Lung microvascular endothelial cell (primary cell): ENCODE measurements at regions not wholly inside any gene's neighbourhood (a gene's known extent, or its start where the extent isn't known, plus 50 kb on each side); places are given as distances from the start of the nearest gene placed in this dataset.
"Not testable (repeated sequence)": the region's sequence is repeated elsewhere in the genome, so short reads cannot be mapped to it uniquely, and the experiment has no call there.

ENCODE experiments used
- DNase-seq, 2 donors: peaks; one replicate each; pipeline versions ENCODE4 v3.0.0 to v3.0.0-alpha.2; 2010; ENCODE audit warnings: low read depth in 2 of 2

GRCh38 chr9:31259824-31260223 lies 1124.6 kb upstream of the ACO1 start:
- no peak for DNase-seq

- DNase-seq, result no peak
Measured at GRCh38 chr9:31272456-31273295, 1111.8 kb upstream of the ACO1 start.

GRCh38 chr9:31275419-31275818 lies 1109.0 kb upstream of the ACO1 start:
- no peak for DNase-seq

GRCh38 chr9:31290731-31291130 lies 1093.7 kb upstream of the ACO1 start:
- DNase-seq, result no peak

GRCh38 chr9:31302620-31303418 lies 1081.6 kb upstream of the ACO1 start:
- no peak for DNase-seq

GRCh38 chr9:31304576-31304975 lies 1079.9 kb upstream of the ACO1 start:
- DNase-seq, result peak; percentile 74 to 92

GRCh38 chr9:31314241-31314640 lies 1070.2 kb upstream of the ACO1 start:
- peak in 1 of 2 donors; percentile 31 for DNase-seq

- no peak for DNase-seq
Measured at GRCh38 chr9:31320494-31320893, 1063.9 kb upstream of the ACO1 start.

- DNase-seq, result no peak
Measured at GRCh38 chr9:31321256-31321655, 1063.2 kb upstream of the ACO1 start.

GRCh38 chr9:31321686-31322085 lies 1062.8 kb upstream of the ACO1 start:
- no peak for DNase-seq

- peak in 1 of 2 donors; percentile 16 for DNase-seq
Measured at GRCh38 chr9:31323726-31324444, 1060.6 kb upstream of the ACO1 start.

GRCh38 chr9:31325778-31326177 lies 1058.7 kb upstream of the ACO1 start:
- no peak for DNase-seq

- DNase-seq, result not testable (repeated sequence)
Measured at GRCh38 chr9:31326883-31327282, 1057.6 kb upstream of the ACO1 start.

- DNase-seq, result peak in 1 of 2 donors; percentile 24
Measured at GRCh38 chr9:31334837-31335528, 1049.5 kb upstream of the ACO1 start.

- peak; percentile 44 to 89 for DNase-seq
Measured at GRCh38 chr9:31335529-31336234, 1048.8 kb upstream of the ACO1 start.

- DNase-seq, result peak in 1 of 2 donors; percentile 71
Measured at GRCh38 chr9:31336386-31336785, 1048.1 kb upstream of the ACO1 start.

- DNase-seq, result peak in 1 of 2 donors; percentile 8
Measured at GRCh38 chr9:31336841-31337240, 1047.6 kb upstream of the ACO1 start.

- DNase-seq, result peak; percentile 72 to 85
Measured at GRCh38 chr9:31347082-31347617, 1037.3 kb upstream of the ACO1 start.

GRCh38 chr9:31355159-31355882 lies 1029.1 kb upstream of the ACO1 start:
- DNase-seq, result no peak

GRCh38 chr9:31355965-31356364 lies 1028.5 kb upstream of the ACO1 start:
- no peak for DNase-seq
